ENCODE measurements at regions not wholly inside any gene's neighbourhood (a gene's known extent, or its start where the extent isn't known, plus 50 kb on each side); places are given as distances from the start of the nearest gene placed in this dataset.

- FAIRE-seq (no peak), DNase-seq (ENCODE audit: low read depth, low spot score) (no peak)
- no peaks in the 10 kb centered on the region for H3K27me3 ChIP-seq (ENCODE audit: control insufficient read depth in 2 of 2, insufficient read depth in 2 of 2, low read length in 2 of 2)
- no peaks in the 10 kb centered on the region for H4K20me1 ChIP-seq (replicated peaks; ENCODE audit: control insufficient read depth, extremely low read depth, insufficient read depth, low read length)
- BruUV-seq (replicated peaks) = no TSS peak
- no peaks in the 10 kb centered on the region for H3K9me1 ChIP-seq (replicated peaks; ENCODE audit: control insufficient read depth, extremely low read depth, insufficient read depth, low read length)
- CTCF ChIA-PET = interaction anchor here (1.0 to 1.4 kb wide), 2 partner anchors 68 to 151 kb away, joined by 4 read pairs; no protein-coding TSS in a partner anchor
- H3K36me3 ChIP-seq (ENCODE audit: control insufficient read depth in 2 of 2, extremely low read depth in 1 of 2, insufficient read depth in 2 of 2, low read length in 2 of 2) = no peaks in the 10 kb centered on the region
- H3K4me1 ChIP-seq (ENCODE audit: control insufficient read depth, extremely low read depth, insufficient read depth, low read length) = peaks cover 4% of the 10 kb centered on the region
- intact Hi-C loops (cut with micrococcal nuclease) = no loop called here
- dilution Hi-C loops (cut with MboI; ENCODE audit: extremely low pct_ligation_motif_present, low sequenced_read_pairs) = no loop called here
- no peak overlapping the region for H3K4me3 ChIP-seq (replicated peaks in 1 of 3; ENCODE audit: insufficient read depth in 1 of 3, low read depth in 1 of 3, low read length in 3 of 3)
- POLR2A ChIA-PET = no interaction called here
- H2AFZ ChIP-seq (ENCODE audit: low read depth, low read length) = no peak overlapping the region
- H3K9ac ChIP-seq (replicated peaks; ENCODE audit: extremely low read depth, insufficient read depth, low read length) = no peak overlapping the region
- TF ChIP-seq JUN (IDR thresholded peaks at IDR 0.05; ENCODE audit: borderline replicate concordance, insufficient read depth, insufficient read length, low read depth) (no peak), MAX (IDR thresholded peaks at IDR 0.05; ENCODE audit: insufficient read depth, insufficient read length) (no peak), FOS (IDR thresholded peaks at IDR 0.05; ENCODE audit: borderline replicate concordance, insufficient read depth, low read length) (no peak), EZH2 (IDR thresholded peaks at IDR 0.05; ENCODE audit: borderline replicate concordance, low read depth, low read length, severe bottlenecking) (no peak), CTCF (IDR thresholded peaks at IDR 0.05; ENCODE audit: extremely low read depth in 1 of 2, insufficient read depth in 1 of 2, low read depth in 1 of 2, low read length in 2 of 2) (no peak), POLR2A (IDR thresholded peaks at IDR 0.05; ENCODE audit: low read depth, low read length) (no peak)
- H3K9me3 ChIP-seq (replicated peaks; ENCODE audit: control insufficient read depth, insufficient read depth, low read length) = no peaks in the 10 kb centered on the region
- no peak overlapping the region for H3K27ac ChIP-seq (ENCODE audit: insufficient read depth, low read depth, low read length)
- no peak overlapping the region for H3K4me2 ChIP-seq (ENCODE audit: insufficient read depth, low read length)
- H3K79me2 ChIP-seq (ENCODE audit: control insufficient read depth, insufficient read depth, low read length) = no peaks in the 10 kb centered on the region
Observed at GRCh38 chr12:77774761-77775160, 55.9 kb upstream of the NAV3 start.

Measured in endothelial cell of umbilical vein (primary cell).